Liver (tissue), 3 donors: ENCODE measurements at regions not wholly inside any gene's neighbourhood (a gene's known extent, or its start where the extent isn't known, plus 50 kb on each side); places are given as distances from the start of the nearest gene placed in this dataset.

Experiments used
- CTCF ChIP-seq: fragments of 150-350 bp; IDR thresholded peaks from 2 replicates; pipeline ENCODE4 v1.5.1; 2017; ENCODE audit warnings: improper control_type of control experiment, low read depth, low read length; ENCODE audit not compliant: missing input control
- EGR1 ChIP-seq, 2 donors: IDR thresholded peaks; 2 replicates each; pipeline ENCODE4 v1.6.1; 2016 to 2018; ENCODE audit warnings: antibody characterized with exemption in 2 of 2, low read depth in 2 of 2
- FOXA1 ChIP-seq: IDR thresholded peaks from 2 replicates; pipeline ENCODE4 v1.6.1; 2016; ENCODE audit warnings: antibody characterized with exemption
- GABPA ChIP-seq, 2 donors: IDR thresholded peaks in 1 of 2; conservative IDR thresholded peaks in 1 of 2; 2 replicates each; pipeline ENCODE4 v1.6.1; 2016; ENCODE audit warnings: antibody characterized with exemption in 2 of 2, mild to moderate bottlenecking in 1 of 2, moderate library complexity in 1 of 2
- HNF4A ChIP-seq, 2 donors: conservative IDR thresholded peaks; 2 replicates each; pipeline ENCODE4 v1.6.1; 2016; ENCODE audit warnings: antibody characterized with exemption in 2 of 2, mild to moderate bottlenecking in 2 of 2
- HNF4G ChIP-seq: IDR thresholded peaks from 2 replicates; pipeline ENCODE4 v1.6.1; 2016; ENCODE audit warnings: antibody characterized with exemption
- JUND ChIP-seq, 2 donors: IDR thresholded peaks; 2 replicates each; pipeline ENCODE4 v1.6.1; 2016; ENCODE audit warnings: antibody characterized with exemption in 2 of 2
- RAD21 ChIP-seq, 2 donors: IDR thresholded peaks; 2 replicates each; pipeline ENCODE4 v1.6.1; 2016; ENCODE audit warnings: antibody characterized with exemption in 2 of 2, mild to moderate bottlenecking in 2 of 2
- SP1 ChIP-seq: IDR thresholded peaks from 2 replicates; pipeline ENCODE4 v1.6.1; 2018; ENCODE audit warnings: antibody characterized with exemption, mild to moderate bottlenecking
- TAF1 ChIP-seq: conservative IDR thresholded peaks from 2 replicates; pipeline ENCODE4 v1.6.1; 2016; ENCODE audit warnings: antibody characterized with exemption, mild to moderate bottlenecking
- YY1 ChIP-seq: IDR thresholded peaks from 2 replicates; pipeline ENCODE4 v1.6.1; 2016; ENCODE audit warnings: antibody characterized with exemption, mild to moderate bottlenecking
- TF ChIP-seq, protein P1 (sequence below): IDR thresholded peaks from 2 replicates; pipeline ENCODE4 v1.6.1; 2016; ENCODE audit warnings: antibody characterized with exemption, mild to moderate bottlenecking
- TF ChIP-seq, protein P2 (sequence below): IDR thresholded peaks from 2 replicates; pipeline ENCODE4 v1.6.1; 2016; ENCODE audit warnings: antibody characterized with exemption
- TF ChIP-seq, protein P3 (sequence below): IDR thresholded peaks from 2 replicates; pipeline ENCODE4 v1.6.1; 2016; ENCODE audit warnings: antibody characterized with exemption
- donor health status: healthy.
- donor health status: healthy.

- TF ChIP-seq CTCF (no peak), HNF4G (no peak), GABPA (IDR thresholded peaks at IDR 0.05 in 1 of 2, conservative IDR thresholded peaks at IDR 0.05 in 1 of 2) (no peak), RAD21 (IDR thresholded peaks at IDR 0.05) (no peak), YY1 (no peak), HNF4A (conservative IDR thresholded peaks at IDR 0.05) (no peak), TAF1 (no peak), FOXA1 (no peak), SP1 (no peak), JUND (IDR thresholded peaks at IDR 0.05) (no peak), EGR1 (IDR thresholded peaks at IDR 0.05; ENCODE audit: low read depth in 2 of 2) (no peak)
- TF ChIP-seq, protein P1, sequence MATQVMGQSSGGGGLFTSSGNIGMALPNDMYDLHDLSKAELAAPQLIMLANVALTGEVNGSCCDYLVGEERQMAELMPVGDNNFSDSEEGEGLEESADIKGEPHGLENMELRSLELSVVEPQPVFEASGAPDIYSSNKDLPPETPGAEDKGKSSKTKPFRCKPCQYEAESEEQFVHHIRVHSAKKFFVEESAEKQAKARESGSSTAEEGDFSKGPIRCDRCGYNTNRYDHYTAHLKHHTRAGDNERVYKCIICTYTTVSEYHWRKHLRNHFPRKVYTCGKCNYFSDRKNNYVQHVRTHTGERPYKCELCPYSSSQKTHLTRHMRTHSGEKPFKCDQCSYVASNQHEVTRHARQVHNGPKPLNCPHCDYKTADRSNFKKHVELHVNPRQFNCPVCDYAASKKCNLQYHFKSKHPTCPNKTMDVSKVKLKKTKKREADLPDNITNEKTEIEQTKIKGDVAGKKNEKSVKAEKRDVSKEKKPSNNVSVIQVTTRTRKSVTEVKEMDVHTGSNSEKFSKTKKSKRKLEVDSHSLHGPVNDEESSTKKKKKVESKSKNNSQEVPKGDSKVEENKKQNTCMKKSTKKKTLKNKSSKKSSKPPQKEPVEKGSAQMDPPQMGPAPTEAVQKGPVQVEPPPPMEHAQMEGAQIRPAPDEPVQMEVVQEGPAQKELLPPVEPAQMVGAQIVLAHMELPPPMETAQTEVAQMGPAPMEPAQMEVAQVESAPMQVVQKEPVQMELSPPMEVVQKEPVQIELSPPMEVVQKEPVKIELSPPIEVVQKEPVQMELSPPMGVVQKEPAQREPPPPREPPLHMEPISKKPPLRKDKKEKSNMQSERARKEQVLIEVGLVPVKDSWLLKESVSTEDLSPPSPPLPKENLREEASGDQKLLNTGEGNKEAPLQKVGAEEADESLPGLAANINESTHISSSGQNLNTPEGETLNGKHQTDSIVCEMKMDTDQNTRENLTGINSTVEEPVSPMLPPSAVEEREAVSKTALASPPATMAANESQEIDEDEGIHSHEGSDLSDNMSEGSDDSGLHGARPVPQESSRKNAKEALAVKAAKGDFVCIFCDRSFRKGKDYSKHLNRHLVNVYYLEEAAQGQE, result no peak
- TF ChIP-seq, protein P2, sequence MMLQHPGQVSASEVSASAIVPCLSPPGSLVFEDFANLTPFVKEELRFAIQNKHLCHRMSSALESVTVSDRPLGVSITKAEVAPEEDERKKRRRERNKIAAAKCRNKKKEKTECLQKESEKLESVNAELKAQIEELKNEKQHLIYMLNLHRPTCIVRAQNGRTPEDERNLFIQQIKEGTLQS, result no peak
- TF ChIP-seq, protein P3, sequence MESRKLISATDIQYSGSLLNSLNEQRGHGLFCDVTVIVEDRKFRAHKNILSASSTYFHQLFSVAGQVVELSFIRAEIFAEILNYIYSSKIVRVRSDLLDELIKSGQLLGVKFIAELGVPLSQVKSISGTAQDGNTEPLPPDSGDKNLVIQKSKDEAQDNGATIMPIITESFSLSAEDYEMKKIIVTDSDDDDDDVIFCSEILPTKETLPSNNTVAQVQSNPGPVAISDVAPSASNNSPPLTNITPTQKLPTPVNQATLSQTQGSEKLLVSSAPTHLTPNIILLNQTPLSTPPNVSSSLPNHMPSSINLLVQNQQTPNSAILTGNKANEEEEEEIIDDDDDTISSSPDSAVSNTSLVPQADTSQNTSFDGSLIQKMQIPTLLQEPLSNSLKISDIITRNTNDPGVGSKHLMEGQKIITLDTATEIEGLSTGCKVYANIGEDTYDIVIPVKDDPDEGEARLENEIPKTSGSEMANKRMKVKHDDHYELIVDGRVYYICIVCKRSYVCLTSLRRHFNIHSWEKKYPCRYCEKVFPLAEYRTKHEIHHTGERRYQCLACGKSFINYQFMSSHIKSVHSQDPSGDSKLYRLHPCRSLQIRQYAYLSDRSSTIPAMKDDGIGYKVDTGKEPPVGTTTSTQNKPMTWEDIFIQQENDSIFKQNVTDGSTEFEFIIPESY, result no peak
These were observed 63.0 kb upstream of the DYNLRB2 start for GRCh38 chr16:80477838-80478237.
